Adrenal gland (tissue), 5 donors: ENCODE measurements at regions not wholly inside any gene's neighbourhood (a gene's known extent, or its start where the extent isn't known, plus 50 kb on each side); places are given as distances from the start of the nearest gene placed in this dataset.

Experiments
- CTCF ChIP-seq, 6 experiments: fragments of 450-650 bp in 4 of 6; fragments of 200-600 bp in 2 of 6; sonication (generic) in 1 of 6; IDR thresholded peaks; 1 replicate in 5 of 6; 2 replicates in 1 of 6; pipeline versions ENCODE4 v1.5.1 to v1.8.0; 2016 to 2021; ENCODE audit warnings: antibody characterized with exemption in 6 of 6, mild to moderate bottlenecking in 2 of 6, moderate library complexity in 1 of 6
- POLR2A ChIP-seq, 2 donors: fragments of 450-650 bp; IDR thresholded peaks; one replicate each; pipeline ENCODE4 v1.6.1; 2017; ENCODE audit warnings: antibody characterized with exemption in 2 of 2, mild to moderate bottlenecking in 2 of 2, moderate library complexity in 1 of 2
- donor health status: DM: no; HTN: no; CAD: no.

DNA sequence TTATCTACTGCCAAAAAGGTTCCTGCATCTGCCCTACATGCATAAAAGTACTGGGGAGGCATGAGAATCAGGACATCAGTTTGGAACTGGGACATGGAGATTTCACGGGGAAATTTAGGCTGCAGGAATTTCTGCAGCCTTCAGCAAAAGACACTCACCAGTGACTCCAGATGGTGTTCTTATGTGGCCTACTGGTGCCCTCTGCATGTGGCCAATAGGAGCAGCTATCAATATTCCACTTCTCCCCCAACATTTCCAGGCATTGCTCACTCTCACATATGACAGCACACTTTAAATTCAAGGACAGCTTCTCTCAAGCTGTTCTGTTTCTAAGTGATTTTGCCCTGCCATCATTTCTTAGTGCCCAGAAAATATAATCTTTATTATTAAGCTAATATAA, 570.5 kb upstream of the ARGLU1 start:
- TF ChIP-seq CTCF (IDR thresholded peaks at IDR 0.05), result no peak
- no peak for TF ChIP-seq POLR2A (IDR thresholded peaks at IDR 0.05)
